Neural crest cell (in vitro differentiated cells): ENCODE measurements at regions not wholly inside any gene's neighbourhood (a gene's known extent, or its start where the extent isn't known, plus 50 kb on each side); places are given as distances from the start of the nearest gene placed in this dataset.

ENCODE experiments used
- DNase-seq: peaks from one replicate; pipeline ENCODE4 v3.0.0; 2021; ENCODE audit warnings: low read depth, mixed read lengths, low spot score
- H3K27ac Mint-ChIP-seq: one replicate; pipeline ENCODE4 v1.8.0; 2021; ENCODE audit warnings: mild to moderate bottlenecking, mixed read lengths; ENCODE audit not compliant: unreplicated experiment
- H3K27me3 Mint-ChIP-seq: 2 replicates; pipeline ENCODE4 v1.8.0; 2021; ENCODE audit warnings: low read depth, mild to moderate bottlenecking, mixed read lengths
- H3K36me3 Mint-ChIP-seq: 2 replicates; pipeline ENCODE4 v1.8.0; 2021; ENCODE audit warnings: low read depth, mild to moderate bottlenecking, mixed read lengths
- H3K4me1 Mint-ChIP-seq: 2 replicates; pipeline ENCODE4 v1.8.0; 2021; ENCODE audit warnings: mixed read lengths
- H3K4me3 Mint-ChIP-seq: one replicate; pipeline ENCODE4 v1.8.0; 2021; ENCODE audit warnings: mild to moderate bottlenecking, mixed read lengths
- H3K9me3 Mint-ChIP-seq: 2 replicates; pipeline ENCODE4 v1.8.0; 2021; ENCODE audit warnings: mixed read lengths
- CTCF ChIP-seq: fragments of 200-600 bp; sonication (generic); conservative IDR thresholded peaks from 2 replicates; pipeline ENCODE4 v1.5.0; 2021; ENCODE audit warnings: antibody characterized with exemption, mild to moderate bottlenecking

GRCh38 chr1:209516771-209517680, 66.5 kb upstream of the CAMK1G start:
- H3K27ac Mint-ChIP-seq = no peak overlapping the region
- H3K4me1 Mint-ChIP-seq = no peaks in the 10 kb centered on the region
- H3K27me3 Mint-ChIP-seq = peaks cover 19% of the 10 kb centered on the region
- no peak overlapping the region for H3K4me3 Mint-ChIP-seq
- H3K36me3 Mint-ChIP-seq = no peaks in the 10 kb centered on the region
- TF ChIP-seq CTCF = no peak
- peaks cover 6% of the 10 kb centered on the region for H3K9me3 Mint-ChIP-seq
- no peak for DNase-seq

GRCh38 chr1:209517681-209518050, 65.8 kb upstream of the CAMK1G start:
- Mint-ChIP-seq H3K9me3 (peaks cover 6% of the 10 kb centered on the region), H3K27ac (no peak overlapping the region), H3K36me3 (no peaks in the 10 kb centered on the region), H3K4me1 (no peaks in the 10 kb centered on the region), H3K4me3 (no peak overlapping the region), H3K27me3 (peaks cover 22% of the 10 kb centered on the region)
- no peak for TF ChIP-seq CTCF
- DNase-seq = no peak

- DNase-seq = no peak
- Mint-ChIP-seq H3K36me3 (no peaks in the 10 kb centered on the region), H3K27ac (no peak overlapping the region), H3K9me3 (peaks cover 6% of the 10 kb centered on the region), H3K4me1 (no peaks in the 10 kb centered on the region), H3K27me3 (peaks cover 16% of the 10 kb centered on the region), H3K4me3 (no peak overlapping the region)
- TF ChIP-seq CTCF = no peak
Observed at GRCh38 chr1:209519786-209520185, 63.7 kb upstream of the CAMK1G start.

- no peak for TF ChIP-seq CTCF
- Mint-ChIP-seq H3K9me3 (peaks cover 6% of the 10 kb centered on the region), H3K27ac (no peak overlapping the region), H3K4me1 (no peaks in the 10 kb centered on the region), H3K4me3 (no peak overlapping the region), H3K27me3 (peaks cover 13% of the 10 kb centered on the region), H3K36me3 (no peaks in the 10 kb centered on the region)
- DNase-seq = no peak
Observed at GRCh38 chr1:209522826-209523225, 60.7 kb upstream of the CAMK1G start.

- no peak for DNase-seq
- no peak for TF ChIP-seq CTCF
- Mint-ChIP-seq H3K27ac (no peak overlapping the region), H3K27me3 (peaks cover 31% of the 10 kb centered on the region), H3K4me1 (no peaks in the 10 kb centered on the region), H3K36me3 (no peaks in the 10 kb centered on the region), H3K4me3 (no peak overlapping the region), H3K9me3 (no peaks in the 10 kb centered on the region)
Observed at GRCh38 chr1:209526137-209526536, 57.4 kb upstream of the CAMK1G start.
